ENCODE measurements at regions not wholly inside any gene's neighbourhood (a gene's known extent, or its start where the extent isn't known, plus 50 kb on each side); places are given as distances from the start of the nearest gene placed in this dataset.
A peak's percentile ranks its signal among the peaks of the same experiment; 100 is the strongest.

- no peak for TF ChIP-seq CTCF (IDR thresholded peaks at IDR 0.05; ENCODE audit: low read depth, low read length)
- H3K4me3 ChIP-seq (ENCODE audit: low read depth, low read length): no peak overlapping the region
- in situ Hi-C loops (cut with HindIII; ENCODE audit: low sequenced_read_pairs): no loop called here
- DNase-seq (ENCODE audit: low read depth, low spot score): no peak
Measured at GRCh38 chrX:39815631-39816030, 282.1 kb downstream of the BCOR start.

GRCh38 chrX:39816871-39817731 lies 280.7 kb downstream of the BCOR start:
- peak; percentile 38 for DNase-seq (ENCODE audit: low read depth, low spot score)
- in situ Hi-C loops (cut with HindIII; ENCODE audit: low sequenced_read_pairs): no loop called here
- no peak overlapping the region for H3K4me3 ChIP-seq (ENCODE audit: low read depth, low read length)
- no peak for TF ChIP-seq CTCF (IDR thresholded peaks at IDR 0.05; ENCODE audit: low read depth, low read length)

GRCh38 chrX:39817754-39818470 lies 279.8 kb downstream of the BCOR start:
- no peak for DNase-seq (ENCODE audit: low read depth, low spot score)
- no peak for TF ChIP-seq CTCF (IDR thresholded peaks at IDR 0.05; ENCODE audit: low read depth, low read length)
- H3K4me3 ChIP-seq (ENCODE audit: low read depth, low read length): no peak overlapping the region
- in situ Hi-C loops (cut with HindIII; ENCODE audit: low sequenced_read_pairs): no loop called here

- no peak overlapping the region for H3K4me3 ChIP-seq (ENCODE audit: low read depth, low read length)
- TF ChIP-seq CTCF (IDR thresholded peaks at IDR 0.05; ENCODE audit: low read depth, low read length): no peak
- in situ Hi-C loops (cut with HindIII; ENCODE audit: low sequenced_read_pairs): no loop called here
- no peak for DNase-seq (ENCODE audit: low read depth, low spot score)
Measured at GRCh38 chrX:39818750-39819149, 279.0 kb downstream of the BCOR start.

GRCh38 chrX:39819921-39820849 lies 277.6 kb downstream of the BCOR start:
- in situ Hi-C loops (cut with HindIII; ENCODE audit: low sequenced_read_pairs): no loop called here
- peak overlapping the region; percentile 30 for H3K4me3 ChIP-seq (ENCODE audit: low read depth, low read length)
- no peak for DNase-seq (ENCODE audit: low read depth, low spot score)
- no peak for TF ChIP-seq CTCF (IDR thresholded peaks at IDR 0.05; ENCODE audit: low read depth, low read length)
